ENCODE measurements at regions not wholly inside any gene's neighbourhood (a gene's known extent, or its start where the extent isn't known, plus 50 kb on each side); places are given as distances from the start of the nearest gene placed in this dataset.

DNA sequence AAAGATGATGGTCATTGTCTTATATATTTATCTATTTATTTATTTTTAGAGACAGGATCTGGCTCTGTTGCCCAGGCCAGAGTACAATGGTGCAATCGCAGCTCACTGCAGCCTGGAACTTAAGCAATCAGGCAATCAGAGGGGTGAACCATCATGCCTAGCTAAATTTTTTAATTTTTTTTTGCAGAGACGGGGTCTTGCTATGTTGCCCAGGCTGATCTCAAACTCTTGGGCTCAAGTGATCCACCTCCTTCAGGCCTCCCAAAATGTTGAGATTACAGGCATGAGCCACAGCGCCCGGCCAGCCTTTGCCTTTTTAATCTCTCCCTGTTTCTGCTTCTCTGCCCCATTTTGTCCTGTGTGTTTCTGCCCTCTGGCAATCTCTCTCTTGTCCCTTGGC is 102.2 kb downstream of the NCR2 start:
- Histone ChIP-seq H3K4me3 (ENCODE audit: low read depth, low read length) (no peak overlapping the region), H3K4me1 (ENCODE audit: control insufficient read depth, insufficient read depth, low read length) (peaks cover 2% of the 10 kb centered on the region; the same call in 1 of the 2 replicates), H3K9me3 (ENCODE audit: control insufficient read depth, insufficient read depth, low read depth, low read length) (no peaks in the 10 kb centered on the region), H3K27ac (ENCODE audit: extremely low read depth, low read depth, low read length) (no peak overlapping the region), H3K36me3 (ENCODE audit: control insufficient read depth in 2 of 2, insufficient read depth in 1 of 2, low read length in 2 of 2) (no peaks in the 10 kb centered on the region)
- ChIA-PET CTCF (interaction anchor here (0.7 to 1.7 kb wide), 5 partner anchors 14 to 246 kb away, joined by 3 to 10 read pairs (median 4); no protein-coding TSS in a partner anchor), POLR2A (no interaction called here)
- TF ChIP-seq, protein P1, sequence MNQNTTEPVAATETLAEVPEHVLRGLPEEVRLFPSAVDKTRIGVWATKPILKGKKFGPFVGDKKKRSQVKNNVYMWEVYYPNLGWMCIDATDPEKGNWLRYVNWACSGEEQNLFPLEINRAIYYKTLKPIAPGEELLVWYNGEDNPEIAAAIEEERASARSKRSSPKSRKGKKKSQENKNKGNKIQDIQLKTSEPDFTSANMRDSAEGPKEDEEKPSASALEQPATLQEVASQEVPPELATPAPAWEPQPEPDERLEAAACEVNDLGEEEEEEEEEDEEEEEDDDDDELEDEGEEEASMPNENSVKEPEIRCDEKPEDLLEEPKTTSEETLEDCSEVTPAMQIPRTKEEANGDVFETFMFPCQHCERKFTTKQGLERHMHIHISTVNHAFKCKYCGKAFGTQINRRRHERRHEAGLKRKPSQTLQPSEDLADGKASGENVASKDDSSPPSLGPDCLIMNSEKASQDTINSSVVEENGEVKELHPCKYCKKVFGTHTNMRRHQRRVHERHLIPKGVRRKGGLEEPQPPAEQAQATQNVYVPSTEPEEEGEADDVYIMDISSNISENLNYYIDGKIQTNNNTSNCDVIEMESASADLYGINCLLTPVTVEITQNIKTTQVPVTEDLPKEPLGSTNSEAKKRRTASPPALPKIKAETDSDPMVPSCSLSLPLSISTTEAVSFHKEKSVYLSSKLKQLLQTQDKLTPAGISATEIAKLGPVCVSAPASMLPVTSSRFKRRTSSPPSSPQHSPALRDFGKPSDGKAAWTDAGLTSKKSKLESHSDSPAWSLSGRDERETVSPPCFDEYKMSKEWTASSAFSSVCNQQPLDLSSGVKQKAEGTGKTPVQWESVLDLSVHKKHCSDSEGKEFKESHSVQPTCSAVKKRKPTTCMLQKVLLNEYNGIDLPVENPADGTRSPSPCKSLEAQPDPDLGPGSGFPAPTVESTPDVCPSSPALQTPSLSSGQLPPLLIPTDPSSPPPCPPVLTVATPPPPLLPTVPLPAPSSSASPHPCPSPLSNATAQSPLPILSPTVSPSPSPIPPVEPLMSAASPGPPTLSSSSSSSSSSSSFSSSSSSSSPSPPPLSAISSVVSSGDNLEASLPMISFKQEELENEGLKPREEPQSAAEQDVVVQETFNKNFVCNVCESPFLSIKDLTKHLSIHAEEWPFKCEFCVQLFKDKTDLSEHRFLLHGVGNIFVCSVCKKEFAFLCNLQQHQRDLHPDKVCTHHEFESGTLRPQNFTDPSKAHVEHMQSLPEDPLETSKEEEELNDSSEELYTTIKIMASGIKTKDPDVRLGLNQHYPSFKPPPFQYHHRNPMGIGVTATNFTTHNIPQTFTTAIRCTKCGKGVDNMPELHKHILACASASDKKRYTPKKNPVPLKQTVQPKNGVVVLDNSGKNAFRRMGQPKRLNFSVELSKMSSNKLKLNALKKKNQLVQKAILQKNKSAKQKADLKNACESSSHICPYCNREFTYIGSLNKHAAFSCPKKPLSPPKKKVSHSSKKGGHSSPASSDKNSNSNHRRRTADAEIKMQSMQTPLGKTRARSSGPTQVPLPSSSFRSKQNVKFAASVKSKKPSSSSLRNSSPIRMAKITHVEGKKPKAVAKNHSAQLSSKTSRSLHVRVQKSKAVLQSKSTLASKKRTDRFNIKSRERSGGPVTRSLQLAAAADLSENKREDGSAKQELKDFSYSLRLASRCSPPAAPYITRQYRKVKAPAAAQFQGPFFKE (tag by site-specific recombination; IDR thresholded peaks at IDR 0.05; ENCODE audit: borderline replicate concordance) = no peak
- TF ChIP-seq WT1 (tag by site-specific recombination; IDR thresholded peaks at IDR 0.05) = no peak
- TF ChIP-seq ZNF121 (tag by site-specific recombination; IDR thresholded peaks at IDR 0.05) = peak; percentile 91

DNA sequence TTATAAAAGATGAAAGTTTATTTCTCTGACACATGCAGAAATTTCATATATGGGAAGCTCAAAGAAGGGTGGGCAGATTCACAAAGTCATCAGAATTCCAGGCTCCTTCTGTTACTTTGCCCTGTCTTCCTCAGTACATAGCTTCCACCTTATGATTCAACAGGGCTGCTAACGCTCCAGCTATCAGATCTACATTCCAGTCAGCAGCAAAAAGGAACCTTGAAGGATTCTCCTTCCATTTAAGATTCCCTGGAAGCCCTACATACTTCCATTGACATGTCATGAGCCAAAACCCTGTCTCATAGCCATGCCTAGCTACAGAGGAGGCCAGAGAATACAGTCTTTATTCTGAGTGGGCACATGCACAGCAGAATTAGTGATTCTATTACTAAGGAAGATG is 103.3 kb downstream of the NCR2 start:
- no peaks in the 10 kb centered on the region for H3K9me3 ChIP-seq (ENCODE audit: control insufficient read depth, insufficient read depth, low read depth, low read length)
- CTCF ChIA-PET = interaction anchor here (0.7 to 1.2 kb wide), 4 partner anchors 70 to 164 kb away, joined by 3 to 6 read pairs (median 3); no protein-coding TSS in a partner anchor
- TF ChIP-seq, protein P2, sequence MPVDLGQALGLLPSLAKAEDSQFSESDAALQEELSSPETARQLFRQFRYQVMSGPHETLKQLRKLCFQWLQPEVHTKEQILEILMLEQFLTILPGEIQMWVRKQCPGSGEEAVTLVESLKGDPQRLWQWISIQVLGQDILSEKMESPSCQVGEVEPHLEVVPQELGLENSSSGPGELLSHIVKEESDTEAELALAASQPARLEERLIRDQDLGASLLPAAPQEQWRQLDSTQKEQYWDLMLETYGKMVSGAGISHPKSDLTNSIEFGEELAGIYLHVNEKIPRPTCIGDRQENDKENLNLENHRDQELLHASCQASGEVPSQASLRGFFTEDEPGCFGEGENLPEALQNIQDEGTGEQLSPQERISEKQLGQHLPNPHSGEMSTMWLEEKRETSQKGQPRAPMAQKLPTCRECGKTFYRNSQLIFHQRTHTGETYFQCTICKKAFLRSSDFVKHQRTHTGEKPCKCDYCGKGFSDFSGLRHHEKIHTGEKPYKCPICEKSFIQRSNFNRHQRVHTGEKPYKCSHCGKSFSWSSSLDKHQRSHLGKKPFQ (tag by site-specific recombination; IDR thresholded peaks at IDR 0.05) = no peak
- TF ChIP-seq, protein P3, sequence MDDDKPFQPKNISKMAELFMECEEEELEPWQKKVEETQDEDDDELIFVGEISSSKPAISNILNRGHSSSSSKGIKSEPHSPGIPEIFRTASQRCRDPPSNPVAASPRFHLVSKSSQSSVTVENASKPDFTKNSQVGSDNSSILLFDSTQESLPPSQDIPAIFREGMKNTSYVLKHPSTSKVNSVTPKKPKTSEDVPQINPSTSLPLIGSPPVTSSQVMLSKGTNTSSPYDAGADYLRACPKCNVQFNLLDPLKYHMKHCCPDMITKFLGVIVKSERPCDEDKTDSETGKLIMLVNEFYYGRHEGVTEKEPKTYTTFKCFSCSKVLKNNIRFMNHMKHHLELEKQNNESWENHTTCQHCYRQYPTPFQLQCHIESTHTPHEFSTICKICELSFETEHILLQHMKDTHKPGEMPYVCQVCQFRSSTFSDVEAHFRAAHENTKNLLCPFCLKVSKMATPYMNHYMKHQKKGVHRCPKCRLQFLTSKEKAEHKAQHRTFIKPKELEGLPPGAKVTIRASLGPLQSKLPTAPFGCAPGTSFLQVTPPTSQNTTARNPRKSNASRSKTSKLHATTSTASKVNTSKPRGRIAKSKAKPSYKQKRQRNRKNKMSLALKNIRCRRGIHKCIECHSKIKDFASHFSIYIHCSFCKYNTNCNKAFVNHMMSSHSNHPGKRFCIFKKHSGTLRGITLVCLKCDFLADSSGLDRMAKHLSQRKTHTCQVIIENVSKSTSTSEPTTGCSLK (tag by site-specific recombination; IDR thresholded peaks at IDR 0.05) = no peak
- TF ChIP-seq, protein P4, sequence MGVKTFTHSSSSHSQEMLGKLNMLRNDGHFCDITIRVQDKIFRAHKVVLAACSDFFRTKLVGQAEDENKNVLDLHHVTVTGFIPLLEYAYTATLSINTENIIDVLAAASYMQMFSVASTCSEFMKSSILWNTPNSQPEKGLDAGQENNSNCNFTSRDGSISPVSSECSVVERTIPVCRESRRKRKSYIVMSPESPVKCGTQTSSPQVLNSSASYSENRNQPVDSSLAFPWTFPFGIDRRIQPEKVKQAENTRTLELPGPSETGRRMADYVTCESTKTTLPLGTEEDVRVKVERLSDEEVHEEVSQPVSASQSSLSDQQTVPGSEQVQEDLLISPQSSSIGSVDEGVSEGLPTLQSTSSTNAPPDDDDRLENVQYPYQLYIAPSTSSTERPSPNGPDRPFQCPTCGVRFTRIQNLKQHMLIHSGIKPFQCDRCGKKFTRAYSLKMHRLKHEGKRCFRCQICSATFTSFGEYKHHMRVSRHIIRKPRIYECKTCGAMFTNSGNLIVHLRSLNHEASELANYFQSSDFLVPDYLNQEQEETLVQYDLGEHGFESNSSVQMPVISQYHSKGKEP (tag by site-specific recombination; IDR thresholded peaks at IDR 0.05) = no peak
- TF ChIP-seq ZNF146 (tag by site-specific recombination; IDR thresholded peaks at IDR 0.05) (no peak), KLF1 (tag by site-specific recombination; IDR thresholded peaks at IDR 0.05) (no peak), HOXA7 (CRISPR knock-in tag; IDR thresholded peaks at IDR 0.05; ENCODE audit: borderline replicate concordance) (no peak), ZBTB48 (tag by site-specific recombination; IDR thresholded peaks at IDR 0.05) (no peak), ZNF10 (tag by site-specific recombination; IDR thresholded peaks at IDR 0.05) (no peak), ZNF777 (tag by site-specific recombination; IDR thresholded peaks at IDR 0.05; ENCODE audit: borderline replicate concordance) (no peak), ZNF529 (tag by site-specific recombination; IDR thresholded peaks at IDR 0.05; ENCODE audit: insufficient replicate concordance) (no peak), ZNF140 (tag by site-specific recombination; IDR thresholded peaks at IDR 0.05) (no peak)
- H3K36me3 ChIP-seq (ENCODE audit: control insufficient read depth in 2 of 2, insufficient read depth in 1 of 2, low read length in 2 of 2) = no peaks in the 10 kb centered on the region
- H3K4me1 ChIP-seq (ENCODE audit: control insufficient read depth, insufficient read depth, low read length) = peaks cover 11% of the 10 kb centered on the region
- no peak overlapping the region for H3K27ac ChIP-seq (ENCODE audit: extremely low read depth, low read depth, low read length)
- POLR2A ChIA-PET = no interaction called here
- H3K4me3 ChIP-seq (ENCODE audit: low read depth, low read length) = no peak overlapping the region
